ENCODE measurements at regions not wholly inside any gene's neighbourhood (a gene's known extent, or its start where the extent isn't known, plus 50 kb on each side); places are given as distances from the start of the nearest gene placed in this dataset.

GRCh38 chr22:34306361-34306760 is 386.1 kb upstream of the LARGE1 start:
- Histone ChIP-seq H3K4me2 (no peak overlapping the region), H3K36me3 (ENCODE audit: insufficient read depth) (no peaks in the 10 kb centered on the region), H3K27ac (no peak overlapping the region), H3K4me3 (IDR thresholded peaks at IDR 0.05; ENCODE audit: insufficient read depth, low read depth, low read length) (no peak overlapping the region), H2AFZ (ENCODE audit: low read depth) (no peak overlapping the region), H3K27me3 (ENCODE audit: insufficient read depth, low read depth) (no peaks in the 10 kb centered on the region), H3K4me1 (ENCODE audit: low read depth, poor library complexity, severe bottlenecking) (no peaks in the 10 kb centered on the region), H4K20me1 (ENCODE audit: insufficient read depth) (no peaks in the 10 kb centered on the region), H3K9ac (no peak overlapping the region), H3K79me2 (ENCODE audit: insufficient read depth, low read depth) (no peaks in the 10 kb centered on the region)
- TF ChIP-seq CTCF (conservative IDR thresholded peaks at IDR 0.05; ENCODE audit: low read depth, low read length), result no peak

- no peaks in the 10 kb centered on the region for H3K79me2 ChIP-seq (ENCODE audit: insufficient read depth, low read depth)
- no peak overlapping the region for H3K4me3 ChIP-seq (IDR thresholded peaks at IDR 0.05; ENCODE audit: insufficient read depth, low read depth, low read length)
- no peak overlapping the region for H2AFZ ChIP-seq (ENCODE audit: low read depth)
- H3K4me2 ChIP-seq, result no peak overlapping the region
- H3K27me3 ChIP-seq (ENCODE audit: insufficient read depth, low read depth), result no peaks in the 10 kb centered on the region
- no peaks in the 10 kb centered on the region for H4K20me1 ChIP-seq (ENCODE audit: insufficient read depth)
- H3K9ac ChIP-seq, result no peak overlapping the region
- TF ChIP-seq CTCF (conservative IDR thresholded peaks at IDR 0.05; ENCODE audit: low read depth, low read length), result no peak
- H3K4me1 ChIP-seq (ENCODE audit: low read depth, poor library complexity, severe bottlenecking), result no peaks in the 10 kb centered on the region
- no peaks in the 10 kb centered on the region for H3K36me3 ChIP-seq (ENCODE audit: insufficient read depth)
- no peak overlapping the region for H3K27ac ChIP-seq
These were observed 387.8 kb upstream of the LARGE1 start for GRCh38 chr22:34308101-34308500.

DNA sequence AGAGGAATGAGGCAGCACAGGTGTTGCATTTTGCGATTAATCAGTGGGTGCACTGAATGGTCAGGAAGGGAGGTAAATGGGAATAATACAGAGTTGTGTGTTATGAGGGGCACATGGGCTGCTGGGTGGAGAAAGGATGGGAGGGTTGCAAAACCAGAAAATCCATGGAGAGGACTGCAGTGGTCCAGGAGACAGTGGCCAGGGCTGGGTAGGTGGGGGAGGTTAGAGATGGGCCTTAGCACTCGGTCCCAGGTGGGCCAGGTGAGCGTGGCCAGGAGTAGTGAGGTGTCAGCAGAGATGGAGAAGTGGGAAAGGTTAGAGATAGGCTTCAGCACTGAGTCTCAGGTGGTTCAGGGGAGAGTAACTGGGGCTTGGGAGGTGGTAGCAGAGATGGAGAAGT is 399.1 kb upstream of the LARGE1 start:
- Histone ChIP-seq H3K4me2 (no peak overlapping the region), H3K4me3 (IDR thresholded peaks at IDR 0.05; ENCODE audit: insufficient read depth, low read depth, low read length) (no peak overlapping the region), H3K79me2 (ENCODE audit: insufficient read depth, low read depth) (no peaks in the 10 kb centered on the region)

DNA sequence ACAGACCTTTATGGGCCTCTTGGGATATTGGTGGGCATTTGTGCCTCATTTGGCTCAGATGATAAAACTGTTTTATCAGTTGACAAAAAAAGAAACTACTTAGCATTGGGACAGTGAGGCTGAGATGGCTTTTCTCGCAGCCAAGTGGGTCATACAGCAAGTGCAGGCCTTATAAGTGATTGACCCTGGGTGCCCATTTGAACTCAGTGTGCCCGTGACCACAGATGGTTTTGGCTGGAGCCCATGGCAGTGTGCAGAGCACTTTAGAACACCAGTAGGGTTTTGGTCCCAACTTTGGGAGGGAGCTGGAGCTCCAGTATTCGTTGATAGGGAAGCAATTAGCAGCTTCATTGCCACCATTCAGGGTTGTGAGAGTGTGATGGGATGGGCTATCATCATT is 404.5 kb upstream of the LARGE1 start:
- Histone ChIP-seq H3K9ac (no peak overlapping the region), H3K27me3 (ENCODE audit: insufficient read depth, low read depth) (no peaks in the 10 kb centered on the region), H3K27ac (no peak overlapping the region), H2AFZ (ENCODE audit: low read depth) (no peak overlapping the region), H3K4me3 (IDR thresholded peaks at IDR 0.05; ENCODE audit: insufficient read depth, low read depth, low read length) (no peak overlapping the region), H3K79me2 (ENCODE audit: insufficient read depth, low read depth) (no peaks in the 10 kb centered on the region), H4K20me1 (ENCODE audit: insufficient read depth) (no peaks in the 10 kb centered on the region), H3K4me2 (no peak overlapping the region), H3K36me3 (ENCODE audit: insufficient read depth) (no peaks in the 10 kb centered on the region), H3K4me1 (ENCODE audit: low read depth, poor library complexity, severe bottlenecking) (no peaks in the 10 kb centered on the region)
- TF ChIP-seq CTCF (conservative IDR thresholded peaks at IDR 0.05; ENCODE audit: low read depth, low read length), result no peak

More for the DNA sequence above, 399.1 kb upstream of the LARGE1 start:
- no peak overlapping the region for H2AFZ ChIP-seq (ENCODE audit: low read depth)
- H3K27me3 ChIP-seq (ENCODE audit: insufficient read depth, low read depth), result no peaks in the 10 kb centered on the region
- H3K9ac ChIP-seq, result no peak overlapping the region
- H4K20me1 ChIP-seq (ENCODE audit: insufficient read depth), result no peaks in the 10 kb centered on the region
- no peak for TF ChIP-seq CTCF (conservative IDR thresholded peaks at IDR 0.05; ENCODE audit: low read depth, low read length)
- no peaks in the 10 kb centered on the region for H3K4me1 ChIP-seq (ENCODE audit: low read depth, poor library complexity, severe bottlenecking)
- H3K27ac ChIP-seq, result no peak overlapping the region
- H3K36me3 ChIP-seq (ENCODE audit: insufficient read depth), result no peaks in the 10 kb centered on the region

GRCh38 chr22:34326901-34327300 is 406.6 kb upstream of the LARGE1 start:
- H3K9ac ChIP-seq, result no peak overlapping the region
- H3K4me3 ChIP-seq (IDR thresholded peaks at IDR 0.05; ENCODE audit: insufficient read depth, low read depth, low read length), result no peak overlapping the region
- no peak for TF ChIP-seq CTCF (conservative IDR thresholded peaks at IDR 0.05; ENCODE audit: low read depth, low read length)
- no peaks in the 10 kb centered on the region for H3K79me2 ChIP-seq (ENCODE audit: insufficient read depth, low read depth)
- no peak overlapping the region for H2AFZ ChIP-seq (ENCODE audit: low read depth)
- H3K4me2 ChIP-seq, result no peak overlapping the region
- H3K27ac ChIP-seq, result no peak overlapping the region
- H3K27me3 ChIP-seq (ENCODE audit: insufficient read depth, low read depth), result no peaks in the 10 kb centered on the region
- no peaks in the 10 kb centered on the region for H3K4me1 ChIP-seq (ENCODE audit: low read depth, poor library complexity, severe bottlenecking)
- H4K20me1 ChIP-seq (ENCODE audit: insufficient read depth), result no peaks in the 10 kb centered on the region
- no peaks in the 10 kb centered on the region for H3K36me3 ChIP-seq (ENCODE audit: insufficient read depth)

Data from KMS-11 (cell line).